Fibroblast of skin of right quadriceps (primary cell): ENCODE measurements at regions not wholly inside any gene's neighbourhood (a gene's known extent, or its start where the extent isn't known, plus 50 kb on each side); places are given as distances from the start of the nearest gene placed in this dataset.
A peak's percentile ranks its signal among the peaks of the same experiment; 100 is the strongest.

Experiments used
- DNase-seq: peaks from one replicate; pipeline ENCODE4 v3.0.0-alpha.2; 2013

DNA sequence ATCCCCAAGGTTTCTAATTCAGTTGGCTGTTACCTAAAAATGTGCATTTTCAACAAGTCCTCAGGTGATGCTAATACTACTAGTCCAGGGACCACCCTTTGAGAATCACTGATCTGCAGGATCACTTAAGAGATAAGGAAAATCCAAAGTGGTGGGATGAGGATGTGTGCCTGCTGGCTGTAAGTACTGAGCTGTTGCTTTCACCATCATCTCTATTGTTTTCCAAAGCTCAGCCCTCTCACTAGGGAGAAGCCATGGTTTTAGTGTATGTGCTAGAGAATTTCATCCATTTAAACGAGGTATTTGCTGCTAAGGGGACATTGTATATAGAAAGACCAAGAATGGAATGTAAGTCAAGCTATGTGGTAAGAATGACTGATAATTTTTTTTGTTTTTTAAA, 202.3 kb downstream of the KIF21A start:
- DNase-seq = no peak

- no peak for DNase-seq
Measured at GRCh38 chr12:39239490-39240486, 203.1 kb downstream of the KIF21A start.

DNA sequence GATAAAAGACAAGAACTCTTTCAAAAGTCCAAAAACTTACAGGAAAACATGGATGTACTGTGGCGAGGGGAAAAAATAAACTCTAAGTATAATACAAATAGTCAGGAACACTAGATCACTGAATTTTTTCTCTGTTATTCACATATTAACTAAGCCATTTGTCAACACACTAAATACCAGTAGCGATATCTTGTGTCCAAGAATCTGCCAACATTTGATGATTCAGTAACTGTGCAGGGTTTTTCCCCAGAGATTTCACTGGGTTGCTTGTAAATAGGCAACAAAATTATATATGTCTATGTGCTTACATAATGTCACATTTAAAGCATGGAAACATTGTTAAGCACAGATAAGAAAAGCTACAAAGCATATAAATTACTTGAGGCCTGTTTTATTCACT, 205.9 kb downstream of the KIF21A start:
- DNase-seq = peak; percentile 18

- peak; percentile 2 for DNase-seq
Measured at GRCh38 chr12:39235990-39236767, 206.7 kb downstream of the KIF21A start.

DNA sequence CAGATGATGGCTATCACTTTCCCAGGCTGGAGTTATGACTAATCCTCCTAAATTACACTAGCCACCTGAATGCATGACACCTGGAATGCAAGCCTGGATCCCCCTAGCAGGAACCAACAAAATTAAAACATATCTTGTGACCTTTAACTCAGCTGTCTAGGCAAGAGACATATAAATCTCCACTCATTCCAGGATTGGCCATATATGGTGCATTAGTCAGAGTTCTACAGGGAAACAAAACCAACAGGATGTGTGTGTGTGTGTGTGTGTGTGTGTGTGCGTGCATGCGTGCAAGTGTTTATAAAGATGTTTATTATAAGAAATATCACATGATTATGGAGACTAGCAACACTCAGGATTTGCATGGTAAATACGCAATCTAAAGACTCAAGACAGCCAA, 212.8 kb downstream of the KIF21A start:
- DNase-seq = no peak

- no peak for DNase-seq
Measured at GRCh38 chr12:39227218-39227617, 215.7 kb downstream of the KIF21A start.

DNA sequence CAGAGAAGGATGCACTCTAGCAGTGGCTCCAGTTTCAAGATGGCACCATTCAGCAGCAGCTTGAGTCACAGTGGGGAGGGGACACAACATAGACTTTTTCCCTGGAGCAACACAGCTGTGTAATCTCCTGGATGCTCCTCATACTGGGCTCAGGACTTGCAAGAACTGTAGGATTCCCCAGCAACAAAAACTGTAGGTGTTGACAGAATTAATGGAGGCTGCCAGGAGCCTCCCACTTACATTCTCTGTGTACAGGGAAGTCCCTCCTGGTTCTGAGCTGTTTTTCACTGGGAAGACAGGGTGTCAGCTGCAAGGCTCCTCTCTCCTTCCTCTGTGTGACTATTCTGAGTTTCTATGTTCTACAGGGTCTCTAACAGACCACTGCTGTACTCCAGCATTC, 217.9 kb downstream of the KIF21A start:
- no peak for DNase-seq

GRCh38 chr12:39205969-39206368, 237.0 kb downstream of the KIF21A start:
- DNase-seq = no peak

DNA sequence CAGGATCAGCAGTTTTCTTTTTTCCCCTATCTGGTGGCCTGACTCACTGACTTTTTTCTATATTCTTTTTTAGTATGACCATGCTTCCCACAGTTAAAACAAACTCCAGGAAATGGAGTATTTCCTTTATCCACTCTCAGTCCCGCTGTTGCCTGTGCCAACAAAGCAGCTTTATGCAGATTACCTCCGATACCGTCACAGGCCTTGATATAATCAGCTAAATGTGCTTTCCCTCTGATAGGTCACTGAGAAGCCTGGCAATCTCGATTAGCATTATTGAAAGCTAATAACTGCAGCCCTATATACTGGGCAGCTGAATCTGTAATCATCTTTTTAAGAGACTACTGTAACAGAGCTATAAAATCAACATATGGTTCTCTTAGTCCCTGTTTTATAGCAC, 243.6 kb downstream of the KIF21A start:
- no peak for DNase-seq

DNA sequence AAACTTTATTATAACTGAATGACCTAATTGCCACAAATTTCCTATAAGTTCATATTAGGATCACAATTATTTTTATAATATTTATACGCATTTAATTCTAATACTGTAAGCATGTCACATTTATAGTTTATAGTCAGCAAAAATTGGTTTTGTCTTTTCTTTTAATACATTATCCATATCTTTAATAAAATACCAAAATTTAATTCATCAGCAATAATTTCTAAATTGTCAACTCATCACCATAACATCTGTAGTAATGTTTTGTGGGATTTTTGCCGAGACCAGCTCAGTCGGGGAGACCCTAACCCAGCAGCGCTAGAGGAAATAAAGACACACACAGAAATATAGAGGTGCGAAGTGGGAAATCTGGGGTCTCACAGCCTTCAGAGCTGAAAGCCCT, 254.2 kb downstream of the KIF21A start:
- DNase-seq = no peak

GRCh38 chr12:39186744-39187143, 256.2 kb downstream of the KIF21A start:
- DNase-seq = no peak

DNA sequence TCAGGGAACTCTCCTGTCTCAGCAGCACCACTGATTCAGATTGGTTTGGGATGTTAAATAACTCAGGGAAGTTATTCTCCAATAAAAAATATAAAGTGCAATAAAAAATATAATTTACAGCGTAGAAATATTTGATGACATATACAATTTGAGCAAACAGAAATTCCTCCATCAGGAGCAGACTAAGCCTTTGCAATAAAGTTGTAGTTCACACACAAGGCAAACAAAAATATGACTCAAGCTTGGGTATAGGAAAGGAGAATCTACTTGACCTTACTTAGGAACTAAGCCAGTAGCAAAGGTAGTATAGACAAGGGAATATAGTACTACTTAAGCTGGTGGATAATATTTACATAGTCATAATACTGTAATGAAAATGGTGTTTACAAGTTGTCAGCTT, 264.1 kb downstream of the KIF21A start:
- no peak for DNase-seq

DNA sequence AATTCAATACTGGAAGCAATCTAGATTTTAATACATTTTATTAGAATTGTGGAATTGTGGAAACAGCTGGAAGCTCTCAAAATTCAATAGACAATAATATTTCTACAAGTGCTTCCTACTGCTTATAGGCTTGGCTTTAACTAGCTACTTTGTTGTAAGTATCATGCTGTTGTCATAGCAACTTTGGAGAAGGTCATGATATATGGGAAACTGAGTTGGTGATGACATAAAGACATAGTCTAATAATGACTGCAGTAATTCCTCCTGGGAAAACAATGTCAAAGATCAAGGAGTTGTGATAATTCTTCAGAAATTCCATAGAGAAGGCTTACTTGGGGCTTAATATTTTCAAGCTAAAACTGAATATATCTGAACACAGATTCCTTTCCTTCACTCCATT, 266.6 kb downstream of the KIF21A start:
- DNase-seq = no peak

GRCh38 chr12:39173726-39174125, 268.3 kb upstream of the CPNE8 start:
- no peak for DNase-seq

GRCh38 chr12:39165338-39165737, 259.9 kb upstream of the CPNE8 start:
- DNase-seq = no peak

DNA sequence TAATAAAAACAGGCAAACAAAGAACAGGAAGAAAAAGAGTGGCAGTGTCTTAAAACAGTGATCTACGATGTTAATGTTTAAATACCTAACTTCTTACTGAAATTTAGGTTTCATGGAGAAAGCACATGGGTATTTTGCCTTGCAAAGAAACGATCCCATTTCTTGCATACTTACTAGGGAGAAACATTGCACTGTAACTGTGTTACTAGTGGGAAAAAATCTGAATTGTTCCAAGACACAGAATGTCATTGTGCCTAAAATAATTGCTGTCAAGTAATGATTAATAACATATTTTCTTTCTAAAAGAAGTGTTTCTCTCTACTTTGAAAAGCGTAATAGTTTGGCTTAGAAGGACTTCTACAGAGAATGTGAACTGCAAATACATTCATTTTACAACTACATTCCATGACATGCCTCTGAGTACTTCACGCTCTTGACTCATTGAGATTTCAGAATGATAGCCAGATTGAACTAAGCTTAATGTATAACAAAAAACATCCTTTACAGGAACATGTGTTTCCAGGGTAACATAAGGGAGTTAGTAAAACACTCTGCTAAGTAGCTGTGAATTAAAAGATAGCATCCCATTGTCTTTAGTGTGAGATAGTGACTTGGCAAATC, 256.2 kb upstream of the CPNE8 start:
- no peak for DNase-seq

GRCh38 chr12:39157696-39158342, 252.4 kb upstream of the CPNE8 start:
- DNase-seq = no peak

DNA sequence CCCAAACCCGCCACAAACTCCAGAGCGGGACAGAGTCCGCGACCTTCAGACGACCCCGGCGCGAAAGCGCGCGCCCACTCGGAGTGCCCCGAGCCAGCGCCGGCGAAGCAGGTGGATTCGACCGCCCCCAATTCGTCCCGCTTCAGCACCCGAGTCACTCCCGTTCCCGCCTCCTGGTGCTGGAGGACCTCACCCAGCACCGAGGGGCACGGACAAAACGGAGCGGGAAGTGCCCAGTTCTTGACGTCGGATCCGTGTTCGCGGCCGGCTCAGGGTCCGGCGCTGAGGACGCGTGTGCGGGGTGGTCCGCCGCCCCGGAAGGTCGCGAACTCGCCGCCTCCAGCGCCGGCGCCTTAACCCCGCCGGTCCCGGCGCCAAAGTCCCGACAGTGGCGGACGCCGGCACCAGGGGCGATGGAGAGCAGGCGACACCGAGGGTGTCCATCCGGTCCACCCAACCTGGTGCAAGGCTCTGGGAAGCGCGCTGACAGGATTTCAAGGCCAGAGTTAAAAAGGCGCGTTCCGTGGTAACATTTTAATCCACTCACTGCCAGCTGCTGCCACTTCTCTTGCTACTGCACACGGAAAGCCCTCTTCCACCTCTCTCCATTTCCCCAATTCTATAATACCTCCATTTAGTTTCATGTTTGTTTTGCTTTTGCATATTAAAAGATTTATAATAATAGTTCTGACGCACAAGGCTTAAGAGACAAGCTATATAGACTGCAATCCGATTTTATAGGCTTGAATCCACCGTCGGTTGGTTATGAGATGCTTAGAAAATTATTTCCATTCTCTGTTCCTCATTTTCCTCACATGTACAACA, 240.0 kb upstream of the CPNE8 start:
- DNase-seq = no peak

DNA sequence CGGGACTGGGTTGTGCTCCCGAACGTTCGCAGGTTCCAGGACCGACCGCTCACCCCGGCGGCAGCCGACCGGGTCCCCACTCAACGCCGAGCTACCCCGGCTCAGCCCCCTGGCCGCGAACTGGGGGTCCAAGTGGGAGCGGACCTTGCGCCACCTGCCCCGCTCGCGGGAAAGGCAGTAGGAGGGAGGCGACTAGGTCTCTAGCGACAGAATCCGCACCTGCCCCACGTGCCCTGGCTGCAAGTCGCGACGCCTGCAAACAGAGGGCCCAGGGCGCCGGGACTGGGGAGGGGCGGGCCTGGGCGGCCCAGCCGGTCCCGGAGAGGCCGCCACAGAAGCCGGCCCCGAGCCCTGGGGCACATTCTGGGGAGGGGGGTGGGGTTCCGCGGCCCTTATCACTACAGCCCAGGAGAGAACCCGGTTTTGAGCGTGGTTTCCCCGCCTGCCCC, 239.2 kb upstream of the CPNE8 start:
- DNase-seq = no peak

DNA sequence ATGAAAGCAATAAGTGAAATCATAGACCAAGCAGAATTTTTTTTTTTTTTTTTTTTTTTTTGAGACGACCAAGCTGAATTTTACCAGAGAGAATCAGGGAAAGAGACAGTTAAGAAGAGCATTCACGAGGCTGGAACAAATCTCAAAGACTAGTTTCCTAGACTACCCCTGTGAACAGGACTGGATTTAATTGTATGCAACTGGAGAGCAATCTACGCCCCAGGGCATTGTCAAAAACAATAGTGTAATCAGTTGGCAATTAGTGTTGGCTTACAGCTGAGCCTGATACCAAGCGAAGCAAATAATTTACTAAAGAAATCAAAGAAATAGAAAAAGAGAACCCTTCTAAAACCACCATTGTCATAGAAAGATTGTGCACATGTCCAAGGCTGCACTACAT, 232.9 kb upstream of the CPNE8 start:
- DNase-seq = no peak

DNA sequence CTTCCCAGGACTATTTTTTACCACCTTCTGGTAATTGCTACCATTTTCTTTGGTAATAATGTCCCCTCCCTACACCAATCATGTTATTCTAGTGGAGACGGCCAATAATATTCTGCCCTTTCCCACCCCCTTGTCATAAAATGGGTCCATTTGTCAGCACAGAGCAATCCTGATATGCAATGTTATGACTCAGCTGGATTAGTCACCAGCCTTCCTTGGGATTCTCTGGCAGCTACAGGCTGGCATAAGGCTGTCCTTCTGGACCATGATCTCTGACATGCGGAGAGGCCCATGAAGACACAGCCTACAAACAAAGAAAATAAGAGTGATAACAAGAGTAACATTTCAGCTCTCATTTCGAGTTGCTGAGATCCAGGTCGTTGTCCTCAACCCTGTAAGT, 222.0 kb upstream of the CPNE8 start:
- peak; percentile 14 for DNase-seq

- no peak for DNase-seq
Measured at GRCh38 chr12:39125566-39125965, 220.2 kb upstream of the CPNE8 start.
